LNCaP clone FGC (cell line): ENCODE measurements at regions not wholly inside any gene's neighbourhood (a gene's known extent, or its start where the extent isn't known, plus 50 kb on each side); places are given as distances from the start of the nearest gene placed in this dataset.

Experiments
- DNase-seq: peaks from one replicate; pipeline ENCODE4 v3.0.0-alpha.2; 2011; ENCODE audit warnings: low read depth
- H3K4me3 ChIP-seq: 2 replicates; pipeline ENCODE4 v1.5.1; 2011; ENCODE audit warnings: mild to moderate bottlenecking, low read depth, low read length, control low read depth
- CTCF ChIP-seq: IDR thresholded peaks from 2 replicates; pipeline ENCODE4 v1.5.1; 2012; ENCODE audit warnings: mild to moderate bottlenecking; ENCODE audit not compliant: control insufficient read depth, insufficient read depth; ENCODE audit errors: extremely low read depth

DNA sequence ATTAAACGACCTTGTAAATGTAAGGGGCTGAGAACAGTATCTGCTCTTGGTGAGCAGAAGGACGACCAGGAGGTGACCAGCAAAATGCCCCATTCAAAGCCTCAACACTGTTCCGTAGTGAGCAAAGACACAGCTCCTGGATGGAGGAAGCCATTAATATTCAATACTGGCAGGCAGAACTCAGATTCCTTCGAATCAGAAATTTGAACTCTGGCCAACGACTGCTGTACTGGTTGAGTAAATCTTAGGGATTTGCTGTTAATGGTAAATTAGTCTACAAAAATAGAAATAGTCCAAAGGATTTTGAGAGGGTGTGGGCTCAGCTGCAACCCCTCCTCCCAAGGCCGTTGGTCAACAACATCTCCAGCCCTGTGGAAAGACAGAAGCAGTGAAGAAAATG is 130.5 kb upstream of the PFKP start:
- no peak for DNase-seq
- no peak for TF ChIP-seq CTCF
- no peak overlapping the region for H3K4me3 ChIP-seq

DNA sequence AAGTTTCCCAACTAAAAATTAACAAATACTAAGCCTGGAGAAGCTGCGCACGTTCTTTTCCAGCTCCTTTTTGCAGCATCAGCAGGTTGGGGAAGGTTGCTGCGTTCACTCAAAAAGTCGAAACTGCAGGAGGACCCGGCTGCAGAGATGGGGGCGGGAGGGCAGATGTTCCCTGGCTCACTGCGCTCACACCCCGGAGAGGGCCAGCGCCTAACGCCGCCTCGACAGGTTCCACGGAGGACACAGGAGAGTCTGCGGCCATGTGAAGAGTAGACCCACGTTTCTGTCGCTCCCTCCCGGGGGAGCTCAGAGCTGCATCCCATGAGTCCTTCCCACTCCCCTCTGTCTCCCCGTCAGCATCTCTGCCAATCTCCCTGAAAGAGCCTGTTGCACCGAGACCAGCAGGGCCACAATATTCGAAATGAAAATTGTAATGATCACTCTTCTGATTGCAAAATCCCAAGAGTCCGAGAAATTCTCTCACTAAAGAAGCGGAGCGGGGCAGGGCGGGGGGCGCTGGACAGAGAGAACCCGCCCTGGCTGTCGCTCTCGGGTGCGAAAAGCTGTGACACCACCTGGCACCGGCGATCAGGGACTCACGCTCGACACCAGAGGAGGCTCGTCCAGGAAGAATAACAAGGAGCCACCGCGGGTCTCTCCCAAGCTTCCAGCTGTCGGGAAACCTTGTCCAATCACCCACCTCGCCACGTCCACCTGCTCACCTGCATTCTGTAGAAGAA is 131.5 kb upstream of the PFKP start:
- no peak for TF ChIP-seq CTCF
- H3K4me3 ChIP-seq = no peak overlapping the region
- DNase-seq = no peak

DNA sequence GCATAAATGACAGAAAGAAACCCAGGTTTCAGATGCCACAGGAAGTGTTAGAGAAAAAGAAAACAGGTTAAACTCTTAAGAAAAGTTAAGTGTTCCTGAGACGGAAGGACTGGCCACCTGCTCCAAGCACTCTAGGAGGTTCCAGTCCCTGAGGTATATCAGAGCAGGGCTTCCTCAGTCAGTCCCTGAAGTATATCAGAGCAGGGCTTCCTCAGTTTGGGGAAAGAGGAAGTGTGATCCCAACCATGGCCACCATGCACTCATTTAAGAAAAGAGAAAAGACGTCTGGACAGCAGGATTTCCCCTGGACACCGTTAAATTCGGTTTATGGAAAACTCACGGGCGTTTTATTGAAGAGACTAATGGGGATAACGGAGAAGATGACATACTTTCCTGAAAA is 133.4 kb upstream of the PFKP start:
- DNase-seq = no peak
- TF ChIP-seq CTCF = no peak
- H3K4me3 ChIP-seq = no peak overlapping the region

- TF ChIP-seq CTCF = no peak
- no peak for DNase-seq
- H3K4me3 ChIP-seq = no peak overlapping the region
Measured at GRCh38 chr10:2933519-2933918, 133.8 kb upstream of the PFKP start.

GRCh38 chr10:2933071-2933470 is 134.3 kb upstream of the PFKP start:
- no peak for TF ChIP-seq CTCF
- no peak for DNase-seq
- no peak overlapping the region for H3K4me3 ChIP-seq

- H3K4me3 ChIP-seq = no peak overlapping the region
- TF ChIP-seq CTCF = no peak
- DNase-seq = no peak
Measured at GRCh38 chr10:2929480-2930258, 137.7 kb upstream of the PFKP start.
